ENCODE measurements at regions not wholly inside any gene's neighbourhood (a gene's known extent, or its start where the extent isn't known, plus 50 kb on each side); places are given as distances from the start of the nearest gene placed in this dataset.

GRCh38 chr6:131486608-131487007, 86.4 kb upstream of the ARG1 start:
- H3K36me3 ChIP-seq (ENCODE audit: control insufficient read depth in 2 of 4, insufficient read depth in 4 of 4, low read length in 3 of 4): no peaks in the 10 kb centered on the region
- no peak overlapping the region for H3K18ac ChIP-seq (ENCODE audit: extremely low read depth, low read length)
- H3K23me2 ChIP-seq (ENCODE audit: low read depth, low read length): no peaks in the 10 kb centered on the region
- no peaks in the 10 kb centered on the region for H3K27me3 ChIP-seq (replicated peaks in 1 of 4; ENCODE audit: control insufficient read depth in 3 of 4, extremely low read depth in 1 of 4, insufficient read depth in 3 of 4, low read length in 3 of 4)
- H3K4me2 ChIP-seq (ENCODE audit: insufficient read depth in 1 of 2, low read depth in 2 of 2, low read length in 2 of 2): no peak overlapping the region
- no peaks in the 10 kb centered on the region for H3K79me2 ChIP-seq (ENCODE audit: control insufficient read depth in 1 of 2, insufficient read depth in 2 of 2, low read length in 2 of 2)
- 94% methylated on average over 2 of the region's 2 CpGs; no CpG with 5 or more reads in 1 of the 2 experiments for WGBS, 2 experiments (ENCODE audit: extremely low coverage in 1 of 2, insufficient coverage in 1 of 2, insufficient read length in 1 of 2, insufficient replicate concordance in 2 of 2, low coverage in 1 of 2, low lambda C conversion rate in 2 of 2, missing lambda C conversion rate in 1 of 2)
- H3K4me1 ChIP-seq (replicated peaks in 1 of 4; ENCODE audit: control insufficient read depth in 3 of 4, insufficient read depth in 4 of 4, low read length in 3 of 4): peaks cover 0 to 3% (median 0%) of the 10 kb centered on the region in 4 experiments; a peak in 1 of 7 replicates
- no peak overlapping the region for H4K91ac ChIP-seq (replicated peaks; ENCODE audit: insufficient read length, low read length)
- FAIRE-seq (no peak), DNase-seq (ENCODE audit: low read depth in 1 of 2, low spot score in 2 of 2) (no peak)
- no peak overlapping the region for H3K9ac ChIP-seq (replicated peaks in 1 of 4; ENCODE audit: extremely low read depth in 1 of 4, low read depth in 3 of 4, low read length in 3 of 4)
- CTCF ChIA-PET (ENCODE audit: partially characterized antibody): interaction anchor here (0.9 to 2.8 kb wide), 2 partner anchors 27 to 33 kb away, joined by 3 to 14 read pairs; no protein-coding TSS in a partner anchor
- no peak for TF ChIP-seq SP1 (IDR thresholded peaks at IDR 0.05; ENCODE audit: low read depth, low read length)
- TF ChIP-seq MAFK (IDR thresholded peaks at IDR 0.05; ENCODE audit: low read depth, low read length): no peak
- TF ChIP-seq POLR2AphosphoS5 (IDR thresholded peaks at IDR 0.05; ENCODE audit: low read depth, low read length): no peak
- no peak for TF ChIP-seq YY1 (IDR thresholded peaks at IDR 0.05; ENCODE audit: low read depth, low read length)
- no peak overlapping the region for H3K4ac ChIP-seq (replicated peaks; ENCODE audit: insufficient read length, low read depth, low read length)
- H4K5ac ChIP-seq (ENCODE audit: insufficient read length, low read depth, low read length): no peak overlapping the region
- H2BK120ac ChIP-seq (replicated peaks; ENCODE audit: low read depth, low read length): no peak overlapping the region
- H3K4me3 ChIP-seq (ENCODE audit: extremely low read depth in 1 of 4, insufficient read depth in 2 of 4, low read depth in 3 of 4, low read length in 4 of 4): no peak overlapping the region
- H3K23ac ChIP-seq (ENCODE audit: insufficient read length): no peak overlapping the region
- no peaks in the 10 kb centered on the region for H3K79me1 ChIP-seq (ENCODE audit: low read depth, low read length)
- no peak overlapping the region for H3K27ac ChIP-seq (ENCODE audit: low read depth, low read length)
- no peak overlapping the region for H4K8ac ChIP-seq (ENCODE audit: extremely low read depth, insufficient read depth, low read length)
- no peak overlapping the region for H3K56ac ChIP-seq (replicated peaks; ENCODE audit: insufficient read length, low read depth, low read length)
- POLR2A ChIA-PET (ENCODE audit: partially characterized antibody): no interaction called here
- no peak overlapping the region for H2AK5ac ChIP-seq (ENCODE audit: low read depth, low read length)
- H3K14ac ChIP-seq (ENCODE audit: insufficient read length): no peak overlapping the region
- no peak overlapping the region for H2AFZ ChIP-seq (ENCODE audit: low read length)
- H3K9me3 ChIP-seq (ENCODE audit: insufficient read depth in 2 of 2, low read depth in 1 of 2, low read length in 1 of 2): no peaks in the 10 kb centered on the region
- no peak overlapping the region for H2BK5ac ChIP-seq (ENCODE audit: low read depth, low read length)
- H4K20me1 ChIP-seq (replicated peaks in 1 of 2; ENCODE audit: control insufficient read depth in 1 of 2, insufficient read depth in 2 of 2, low read length in 2 of 2): no peaks in the 10 kb centered on the region
- no peak overlapping the region for H2BK12ac ChIP-seq (ENCODE audit: low read depth, low read length)
- no peak overlapping the region for H2BK15ac ChIP-seq (ENCODE audit: low read length)
- H2BK20ac ChIP-seq (ENCODE audit: low read length): no peak overlapping the region
